GM21529 (cell line): ENCODE measurements at regions not wholly inside any gene's neighbourhood (a gene's known extent, or its start where the extent isn't known, plus 50 kb on each side); places are given as distances from the start of the nearest gene placed in this dataset.

ENCODE experiments used
- ATAC-seq: cut with Tn5 transposase; IDR thresholded peaks from one replicate; pipeline ENCODE4 v1.9.1; 2021; ENCODE audit not compliant: unreplicated experiment

DNA sequence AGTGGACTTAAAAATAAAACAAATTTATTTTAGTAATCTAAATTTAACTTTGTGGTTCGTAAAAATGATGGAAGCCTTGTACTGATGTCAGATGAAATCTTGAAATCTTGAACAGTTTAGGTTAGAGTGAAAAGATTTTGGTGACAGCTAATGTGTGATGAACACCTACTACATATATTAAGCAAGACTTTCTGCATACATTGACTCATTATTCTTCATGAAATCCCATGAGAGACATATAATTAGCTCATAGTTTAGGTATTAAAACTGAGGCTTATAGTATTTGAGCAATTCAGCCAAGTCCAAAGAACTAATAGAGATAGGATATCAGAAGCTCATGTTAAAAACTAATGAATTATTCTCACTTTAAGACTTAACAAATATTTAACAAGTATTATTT is 66.9 kb upstream of the PCDH7 start:
- no peak for ATAC-seq

GRCh38 chr4:30656828-30657227 is 63.3 kb upstream of the PCDH7 start:
- no peak for ATAC-seq

DNA sequence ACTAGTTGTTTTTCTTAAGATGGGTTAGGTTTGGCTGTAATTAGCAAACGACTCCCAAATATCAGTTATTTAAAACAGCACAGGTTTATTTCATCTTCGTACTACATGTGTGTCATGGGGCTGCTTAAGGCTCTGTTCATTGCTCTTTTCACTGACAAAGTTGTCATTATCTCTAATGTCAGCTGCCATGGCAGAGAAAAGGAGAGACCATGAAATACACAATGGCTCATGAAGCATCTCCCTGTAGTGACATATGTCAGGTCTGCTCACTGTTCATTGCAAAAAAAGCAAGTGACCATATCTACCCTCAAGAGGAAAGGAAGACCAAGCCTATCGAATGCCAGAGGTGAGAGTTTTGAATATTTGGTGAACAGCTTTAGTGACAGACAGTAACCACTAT is 52.2 kb upstream of the PCDH7 start:
- no peak for ATAC-seq

- ATAC-seq, result no peak
These were observed 50.0 kb upstream of the PCDH7 start for GRCh38 chr4:30670206-30670605.
